22Rv1 (cell line): ENCODE measurements at regions not wholly inside any gene's neighbourhood (a gene's known extent, or its start where the extent isn't known, plus 50 kb on each side); places are given as distances from the start of the nearest gene placed in this dataset.

ENCODE experiments used
- CTCF ChIP-seq: fragments of 450-650 bp; IDR thresholded peaks from 2 replicates; pipeline ENCODE4 v1.5.1; 2017; ENCODE audit warnings: mild to moderate bottlenecking
- ZFX ChIP-seq: fragments of 450-650 bp; IDR thresholded peaks from 2 replicates; pipeline ENCODE4 v1.6.1; 2017; ENCODE audit warnings: antibody characterized with exemption, borderline replicate concordance

- TF ChIP-seq ZFX = no peak
- TF ChIP-seq CTCF = no peak
These were observed 184.1 kb upstream of the ARL4C start for GRCh38 chr2:234680688-234681619.
